Tibial nerve (tissue), 4 donors: ENCODE measurements at regions not wholly inside any gene's neighbourhood (a gene's known extent, or its start where the extent isn't known, plus 50 kb on each side); places are given as distances from the start of the nearest gene placed in this dataset.

ENCODE experiments used
- CTCF ChIP-seq, 5 experiments: fragments of 200-600 bp in 3 of 5; fragments of 450-650 bp in 2 of 5; sonication (generic) in 3 of 5; IDR thresholded peaks; one replicate each; pipeline ENCODE4 v1.5.1; 2016 to 2019; ENCODE audit warnings: antibody characterized with exemption in 5 of 5, mild to moderate bottlenecking in 3 of 5, moderate library complexity in 2 of 5
- EP300 ChIP-seq, 2 donors: sonication (generic); formaldehyde crosslinking; IDR thresholded peaks; one replicate each; pipeline ENCODE4 v1.6.1; 2017; ENCODE audit warnings: antibody characterized with exemption in 2 of 2, mild to moderate bottlenecking in 1 of 2
- POLR2A ChIP-seq, 2 donors: fragments of 450-650 bp; IDR thresholded peaks; one replicate each; pipeline ENCODE4 v1.6.1; 2017; ENCODE audit warnings: antibody characterized with exemption in 2 of 2, mild to moderate bottlenecking in 2 of 2, moderate library complexity in 2 of 2

DNA sequence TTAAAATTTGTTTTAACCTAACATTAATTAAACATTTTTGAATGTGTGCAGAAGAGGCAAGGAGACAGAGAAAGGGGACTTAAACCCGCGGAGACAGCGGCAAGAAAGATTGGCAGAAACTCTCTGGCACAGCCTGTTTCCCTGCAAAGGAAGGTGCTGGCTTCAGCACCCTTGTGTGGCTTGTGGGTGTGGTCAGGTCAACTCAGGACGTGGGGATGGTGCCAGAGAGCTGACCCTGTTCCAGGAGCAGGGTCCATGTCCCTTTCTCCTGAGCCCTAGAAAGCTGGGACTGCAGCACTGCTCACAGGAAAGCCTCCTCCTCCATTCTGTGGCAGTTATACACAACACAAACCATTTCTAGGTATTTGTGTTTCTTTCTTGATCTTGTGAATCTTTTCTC lies 176.2 kb upstream of the ST6GAL2 start:
- TF ChIP-seq CTCF (IDR thresholded peaks at IDR 0.05), result no peak
- TF ChIP-seq POLR2A (IDR thresholded peaks at IDR 0.05), result no peak
- TF ChIP-seq EP300 (IDR thresholded peaks at IDR 0.05), result no peak
